ENCODE measurements at regions not wholly inside any gene's neighbourhood (a gene's known extent, or its start where the extent isn't known, plus 50 kb on each side); places are given as distances from the start of the nearest gene placed in this dataset.

DNA sequence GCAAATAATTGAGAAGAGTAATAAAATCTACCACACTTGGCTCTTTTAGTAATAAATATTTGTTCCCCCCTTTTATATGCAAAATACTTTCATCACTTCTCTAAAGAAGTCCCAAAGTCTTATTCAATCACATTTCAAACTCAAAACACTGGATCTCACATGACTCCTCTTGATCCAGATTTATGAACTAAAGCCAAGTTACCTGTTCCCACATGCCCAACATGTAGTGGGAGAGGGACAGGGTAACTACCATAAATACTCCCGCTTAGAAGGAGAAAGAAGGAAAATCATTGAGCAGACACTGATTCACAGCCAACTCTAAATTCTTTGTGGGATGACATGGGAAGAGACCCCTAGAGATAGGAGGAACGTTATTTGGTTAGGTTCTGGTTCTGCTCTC is 64.9 kb upstream of the PMFBP1 start:
- TF ChIP-seq, protein P1, sequence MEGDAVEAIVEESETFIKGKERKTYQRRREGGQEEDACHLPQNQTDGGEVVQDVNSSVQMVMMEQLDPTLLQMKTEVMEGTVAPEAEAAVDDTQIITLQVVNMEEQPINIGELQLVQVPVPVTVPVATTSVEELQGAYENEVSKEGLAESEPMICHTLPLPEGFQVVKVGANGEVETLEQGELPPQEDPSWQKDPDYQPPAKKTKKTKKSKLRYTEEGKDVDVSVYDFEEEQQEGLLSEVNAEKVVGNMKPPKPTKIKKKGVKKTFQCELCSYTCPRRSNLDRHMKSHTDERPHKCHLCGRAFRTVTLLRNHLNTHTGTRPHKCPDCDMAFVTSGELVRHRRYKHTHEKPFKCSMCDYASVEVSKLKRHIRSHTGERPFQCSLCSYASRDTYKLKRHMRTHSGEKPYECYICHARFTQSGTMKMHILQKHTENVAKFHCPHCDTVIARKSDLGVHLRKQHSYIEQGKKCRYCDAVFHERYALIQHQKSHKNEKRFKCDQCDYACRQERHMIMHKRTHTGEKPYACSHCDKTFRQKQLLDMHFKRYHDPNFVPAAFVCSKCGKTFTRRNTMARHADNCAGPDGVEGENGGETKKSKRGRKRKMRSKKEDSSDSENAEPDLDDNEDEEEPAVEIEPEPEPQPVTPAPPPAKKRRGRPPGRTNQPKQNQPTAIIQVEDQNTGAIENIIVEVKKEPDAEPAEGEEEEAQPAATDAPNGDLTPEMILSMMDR (IDR thresholded peaks at IDR 0.05; ENCODE audit: insufficient read depth, low read length, poor library complexity, severe bottlenecking), result no peak
- TF ChIP-seq EZH2phosphoT487 (conservative IDR thresholded peaks at IDR 0.05; ENCODE audit: low read length), result no peak
